Activated CD8-positive, alpha-beta T cell treated with anti-CD3 and anti-CD28 coated beads, Interleukin-2, amount 10 ng/mL, durations not matched to agents 7 days and 5 days (primary cell): ENCODE measurements at regions not wholly inside any gene's neighbourhood (a gene's known extent, or its start where the extent isn't known, plus 50 kb on each side); places are given as distances from the start of the nearest gene placed in this dataset.

Experiments
- ATAC-seq: fragments of 150-1000 bp; cut with Tn5 transposase; one replicate; pipeline ENCODE4 v1.10.0; 2021; ENCODE audit warnings: moderate library complexity
- CTCF ChIA-PET: fragments of 350-600 bp; sonication (Branson Sonifier 250); formaldehyde crosslinking; loops from one replicate; lab custom pipeline; 2021; ENCODE audit warnings: antibody characterized with exemption; lab: Charles Lee
- POLR2A ChIA-PET: fragments of 350-600 bp; sonication (Branson Sonifier 250); formaldehyde crosslinking; loops from one replicate; lab custom pipeline; 2021; ENCODE audit warnings: antibody characterized with exemption; lab: Charles Lee
- DNase-seq: peaks from one replicate; pipeline ENCODE4 v3.0.0-alpha.2; 2020
- H3K27ac Mint-ChIP-seq: one replicate; pipeline ENCODE4 v1.8.0; 2021; ENCODE audit warnings: mild to moderate bottlenecking, mixed read lengths
- H3K27me3 Mint-ChIP-seq: one replicate; pipeline ENCODE4 v1.8.0; 2021; ENCODE audit warnings: low read depth, mixed read lengths
- H3K36me3 Mint-ChIP-seq: one replicate; pipeline ENCODE4 v1.8.0; 2021; ENCODE audit warnings: low read depth, mixed read lengths
- H3K4me1 Mint-ChIP-seq: one replicate; pipeline ENCODE4 v1.8.0; 2021; ENCODE audit warnings: low read depth, mixed read lengths
- H3K4me3 Mint-ChIP-seq: one replicate; pipeline ENCODE4 v1.8.0; 2021; ENCODE audit warnings: mild to moderate bottlenecking, mixed read lengths
- H3K9me3 Mint-ChIP-seq: one replicate; pipeline ENCODE4 v1.8.0; 2022; ENCODE audit warnings: mixed read lengths; ENCODE audit not compliant: insufficient read depth

DNA sequence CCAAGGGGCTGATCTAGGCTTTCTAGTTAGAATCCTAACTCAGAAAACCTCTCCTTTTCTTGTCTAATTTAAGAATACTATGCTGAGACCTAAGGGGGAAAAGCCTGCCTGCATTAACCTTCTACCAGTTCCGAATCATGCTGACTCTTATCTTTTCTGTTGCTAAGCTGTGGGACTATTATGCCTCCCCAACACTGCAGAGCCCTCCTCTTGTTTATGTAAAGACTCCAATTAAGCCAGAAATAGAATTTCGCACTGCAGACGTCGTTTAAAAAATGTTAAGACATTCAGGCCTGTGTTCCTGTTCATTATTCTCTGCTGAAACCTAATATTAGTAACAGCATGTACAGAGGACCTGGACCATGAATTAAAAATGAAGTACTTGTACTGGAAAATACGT, 310.6 kb upstream of the ATP11B start:
- no peak overlapping the region for H3K4me3 Mint-ChIP-seq

DNA sequence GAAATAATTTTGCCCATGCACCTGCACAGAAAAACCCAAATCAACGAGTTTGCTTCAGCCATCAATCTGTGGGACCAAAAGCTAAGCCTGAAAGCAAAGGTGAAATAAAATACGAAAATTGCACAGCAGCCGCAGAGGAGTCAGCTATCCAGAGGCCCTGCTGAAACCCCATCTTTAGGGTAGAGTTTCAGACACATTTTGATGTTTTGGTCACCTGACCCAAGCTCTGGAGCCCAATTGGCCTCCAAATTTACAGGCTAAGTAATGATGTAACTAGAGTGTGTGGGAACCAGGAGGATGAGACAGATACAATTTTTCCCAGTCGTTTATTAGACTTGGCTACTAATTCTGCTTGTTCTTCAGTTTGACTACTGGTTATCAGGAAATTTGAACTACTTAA, 308.6 kb upstream of the ATP11B start:
- Mint-ChIP-seq H3K9me3 (no peaks in the 10 kb centered on the region), H3K27ac (no peak overlapping the region), H3K4me3 (no peak overlapping the region), H3K27me3 (no peaks in the 10 kb centered on the region), H3K4me1 (no peaks in the 10 kb centered on the region), H3K36me3 (no peaks in the 10 kb centered on the region)
- ATAC-seq (no peak), DNase-seq (no peak)
- ChIA-PET CTCF (no interaction called here), POLR2A (no interaction called here)

More for the DNA sequence above, 310.6 kb upstream of the ATP11B start:
- H3K27me3 Mint-ChIP-seq = no peaks in the 10 kb centered on the region
- H3K27ac Mint-ChIP-seq = no peak overlapping the region
- ChIA-PET POLR2A (no interaction called here), CTCF (no interaction called here)
- H3K4me1 Mint-ChIP-seq = no peaks in the 10 kb centered on the region
- no peak for ATAC-seq
- DNase-seq = no peak
- H3K9me3 Mint-ChIP-seq = no peaks in the 10 kb centered on the region
- H3K36me3 Mint-ChIP-seq = no peaks in the 10 kb centered on the region

DNA sequence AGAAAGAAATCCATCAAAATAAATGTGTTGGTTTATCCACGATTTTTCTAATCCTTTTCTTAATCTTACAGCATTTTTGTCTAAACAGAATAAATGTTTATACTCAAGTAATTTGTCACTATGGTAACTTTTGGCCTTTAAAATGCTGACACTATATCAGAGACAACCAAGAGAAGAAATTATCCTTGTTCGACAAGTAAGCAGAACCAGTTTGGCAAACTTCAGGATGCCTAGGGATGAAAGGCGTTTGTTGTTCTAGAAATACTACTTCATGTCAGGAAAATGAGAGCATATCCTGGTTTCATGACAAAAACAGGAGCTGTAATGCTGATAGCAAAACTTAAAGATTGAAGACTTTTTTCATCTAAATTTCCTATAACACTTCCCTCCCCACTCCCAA, 308.0 kb upstream of the ATP11B start:
- no peaks in the 10 kb centered on the region for H3K9me3 Mint-ChIP-seq
- no peak overlapping the region for H3K4me3 Mint-ChIP-seq
- ATAC-seq (no peak), DNase-seq (no peak)
- H3K27me3 Mint-ChIP-seq = no peaks in the 10 kb centered on the region
- H3K36me3 Mint-ChIP-seq = no peaks in the 10 kb centered on the region
- POLR2A ChIA-PET = no interaction called here
- no peaks in the 10 kb centered on the region for H3K4me1 Mint-ChIP-seq
- no peak overlapping the region for H3K27ac Mint-ChIP-seq
- CTCF ChIA-PET = no interaction called here

DNA sequence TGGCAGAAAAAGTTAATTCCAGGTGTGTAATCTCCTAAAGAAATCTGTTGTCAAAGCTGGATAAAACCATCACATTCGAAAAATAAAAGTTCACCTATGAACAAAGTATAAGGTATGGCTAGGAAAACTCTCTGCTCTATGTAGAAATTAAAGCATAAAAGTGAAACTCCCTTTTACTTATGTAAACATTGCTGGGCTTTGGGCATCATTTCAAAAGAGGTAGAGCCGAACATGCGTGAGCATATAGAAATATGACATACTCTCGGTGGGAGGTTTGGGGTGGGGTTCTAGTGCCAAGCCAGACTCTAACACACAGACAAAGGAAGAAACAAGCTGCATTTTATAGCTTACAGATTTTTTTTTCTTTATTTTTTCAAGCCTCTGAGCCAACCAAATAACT, 306.8 kb upstream of the ATP11B start:
- DNase-seq = no peak
- Mint-ChIP-seq H3K27me3 (no peaks in the 10 kb centered on the region), H3K27ac (no peak overlapping the region), H3K9me3 (no peaks in the 10 kb centered on the region), H3K4me1 (no peaks in the 10 kb centered on the region), H3K36me3 (no peaks in the 10 kb centered on the region), H3K4me3 (no peak overlapping the region)
- no peak for ATAC-seq
- ChIA-PET CTCF (no interaction called here), POLR2A (no interaction called here)

DNA sequence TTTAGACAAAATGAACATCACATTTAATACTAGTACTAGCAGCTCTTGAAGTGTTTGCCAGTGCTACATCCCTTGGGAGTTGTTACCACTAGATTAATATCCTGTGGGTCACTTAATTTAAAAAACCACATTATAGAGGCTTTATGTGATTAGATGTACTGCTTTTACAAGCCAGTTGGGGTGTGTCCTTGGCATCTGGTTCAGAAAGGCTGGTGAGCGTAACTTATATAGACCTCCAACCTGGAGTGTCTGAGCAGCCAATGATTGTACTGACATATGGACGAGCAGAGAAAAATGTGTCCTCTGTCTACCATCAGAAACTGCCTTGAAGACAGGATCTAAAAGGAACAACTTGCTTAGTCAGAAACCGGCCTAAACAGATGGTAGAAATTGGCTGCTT, 306.2 kb upstream of the ATP11B start:
- H3K4me1 Mint-ChIP-seq = no peaks in the 10 kb centered on the region
- H3K27me3 Mint-ChIP-seq = no peaks in the 10 kb centered on the region
- no peak for ATAC-seq
- no peaks in the 10 kb centered on the region for H3K36me3 Mint-ChIP-seq
- H3K9me3 Mint-ChIP-seq = no peaks in the 10 kb centered on the region
- CTCF ChIA-PET = no interaction called here
- H3K4me3 Mint-ChIP-seq = no peak overlapping the region
- POLR2A ChIA-PET = no interaction called here
- DNase-seq = no peak
- H3K27ac Mint-ChIP-seq = no peak overlapping the region

DNA sequence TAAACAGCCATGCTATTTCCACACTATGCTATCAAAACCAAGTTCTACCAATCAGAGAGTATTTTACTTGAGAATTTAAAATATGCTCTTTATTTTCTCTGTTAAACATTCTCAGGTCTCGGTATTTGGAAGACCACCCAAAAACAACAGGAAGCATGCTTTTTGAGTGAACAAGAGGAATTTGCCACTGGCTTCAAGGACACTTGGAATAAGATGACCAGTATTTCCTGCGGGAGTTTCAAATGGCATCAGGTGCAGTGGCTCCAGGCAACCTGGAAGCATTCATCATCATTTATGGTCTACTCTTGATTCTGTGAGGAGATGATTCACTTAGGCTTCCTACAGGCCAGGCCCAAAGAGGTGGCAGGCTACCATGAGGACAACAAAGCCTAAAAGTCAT, 305.7 kb upstream of the ATP11B start:
- H3K9me3 Mint-ChIP-seq = no peaks in the 10 kb centered on the region
- POLR2A ChIA-PET = no interaction called here
- no peaks in the 10 kb centered on the region for H3K36me3 Mint-ChIP-seq
- H3K27ac Mint-ChIP-seq = no peak overlapping the region
- CTCF ChIA-PET = no interaction called here
- DNase-seq (no peak), ATAC-seq (no peak)
- H3K27me3 Mint-ChIP-seq = no peaks in the 10 kb centered on the region
- H3K4me3 Mint-ChIP-seq = no peak overlapping the region
- H3K4me1 Mint-ChIP-seq = no peaks in the 10 kb centered on the region

DNA sequence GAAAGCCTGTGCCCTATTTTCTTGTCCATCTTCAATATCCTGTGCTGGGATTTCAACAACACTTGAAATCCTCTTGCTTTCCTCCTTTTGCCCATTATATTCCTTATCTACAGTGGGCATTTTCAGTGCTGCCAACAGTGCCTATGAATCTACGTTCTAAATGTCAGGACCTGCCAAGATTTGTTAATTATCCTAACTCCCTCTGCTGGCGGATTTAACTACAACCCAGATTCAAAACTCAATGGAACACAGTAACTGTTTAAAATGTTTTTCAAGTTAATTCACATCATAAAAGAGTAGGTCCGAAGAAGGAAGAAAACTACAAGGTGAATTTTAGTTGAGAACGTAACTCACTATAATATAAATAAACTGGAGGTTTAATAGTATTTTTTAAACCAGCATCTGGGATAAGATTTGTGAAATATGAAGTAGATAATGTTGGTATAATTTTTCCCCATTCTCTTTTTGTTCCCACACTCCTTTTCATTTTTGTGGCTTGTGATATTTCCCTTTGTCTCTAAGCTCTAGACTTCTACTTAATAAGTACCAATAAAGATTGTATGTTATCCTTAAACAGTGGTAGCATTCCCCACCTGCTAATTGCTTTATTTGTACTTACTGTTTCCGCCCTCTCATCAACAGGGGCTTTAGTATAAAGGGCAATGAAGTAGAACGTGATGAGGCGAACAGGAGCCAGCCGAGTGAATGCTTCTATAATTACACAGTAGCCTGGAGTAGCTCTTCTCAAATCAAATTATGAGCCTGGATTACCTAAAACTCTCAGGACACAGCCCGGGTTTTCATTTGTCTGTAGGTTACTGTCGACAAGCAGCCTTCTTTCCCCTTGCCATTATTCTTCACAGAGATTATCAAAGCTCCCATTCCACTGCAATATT, 302.5 kb upstream of the ATP11B start:
- DNase-seq (no peak), ATAC-seq (no peak)
- POLR2A ChIA-PET = no interaction called here
- Mint-ChIP-seq H3K27me3 (no peaks in the 10 kb centered on the region), H3K27ac (no peak overlapping the region), H3K36me3 (no peaks in the 10 kb centered on the region), H3K9me3 (no peaks in the 10 kb centered on the region), H3K4me1 (no peaks in the 10 kb centered on the region), H3K4me3 (no peak overlapping the region)
- CTCF ChIA-PET = interaction anchor here (1.2 to 1.5 kb wide), 2 partner anchors 25 to 192 kb away, joined by 4 read pairs; no protein-coding TSS in a partner anchor

DNA sequence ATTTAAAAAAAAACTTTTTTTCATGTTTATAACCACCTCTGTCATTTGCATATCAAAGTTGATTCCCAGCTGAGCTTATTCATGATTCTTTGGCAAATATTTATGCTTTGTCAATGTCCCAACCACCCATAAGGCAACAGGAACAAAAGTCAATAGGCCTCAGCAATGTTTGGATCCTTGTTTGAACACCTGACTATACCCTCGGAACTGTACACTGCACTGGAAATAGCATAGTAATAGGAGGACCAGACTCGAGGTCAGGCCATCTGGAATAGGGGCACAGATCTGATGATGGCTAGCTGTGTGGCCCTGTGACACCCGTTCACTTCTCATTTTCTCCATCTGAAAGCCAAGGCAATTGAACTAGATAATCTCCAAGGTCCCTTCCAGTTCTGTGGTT, 301.7 kb upstream of the ATP11B start:
- Mint-ChIP-seq H3K27ac (no peak overlapping the region), H3K36me3 (no peaks in the 10 kb centered on the region), H3K4me1 (no peaks in the 10 kb centered on the region), H3K27me3 (no peaks in the 10 kb centered on the region), H3K9me3 (no peaks in the 10 kb centered on the region), H3K4me3 (no peak overlapping the region)
- CTCF ChIA-PET = interaction anchor here (1.2 to 1.5 kb wide), 2 partner anchors 26 to 191 kb away, joined by 4 read pairs; no protein-coding TSS in a partner anchor
- no peak for DNase-seq
- POLR2A ChIA-PET = no interaction called here
- ATAC-seq = no peak

DNA sequence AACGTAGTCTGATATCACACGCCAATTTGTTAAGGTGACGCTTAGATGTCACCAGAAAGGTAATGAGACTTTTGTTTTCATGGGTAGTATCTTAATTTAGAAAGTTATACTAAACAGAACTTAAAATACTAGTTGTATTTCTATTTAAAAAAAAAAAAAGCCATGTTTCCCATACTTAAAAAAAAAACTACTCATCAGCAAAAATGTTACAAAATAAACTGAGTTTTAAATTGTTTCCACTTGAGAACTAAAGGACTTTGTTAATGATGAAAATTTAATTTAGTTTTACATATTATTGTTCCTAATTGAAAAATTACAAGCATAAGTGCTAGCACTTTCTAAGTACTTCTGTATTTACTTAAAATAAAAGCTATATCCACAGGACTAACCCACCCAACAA, 300.8 kb upstream of the ATP11B start:
- ATAC-seq (no peak), DNase-seq (no peak)
- CTCF ChIA-PET = no interaction called here
- POLR2A ChIA-PET = no interaction called here
- no peaks in the 10 kb centered on the region for H3K36me3 Mint-ChIP-seq
- H3K27ac Mint-ChIP-seq = no peak overlapping the region
- H3K27me3 Mint-ChIP-seq = no peaks in the 10 kb centered on the region
- H3K9me3 Mint-ChIP-seq = no peaks in the 10 kb centered on the region
- no peaks in the 10 kb centered on the region for H3K4me1 Mint-ChIP-seq
- H3K4me3 Mint-ChIP-seq = no peak overlapping the region

DNA sequence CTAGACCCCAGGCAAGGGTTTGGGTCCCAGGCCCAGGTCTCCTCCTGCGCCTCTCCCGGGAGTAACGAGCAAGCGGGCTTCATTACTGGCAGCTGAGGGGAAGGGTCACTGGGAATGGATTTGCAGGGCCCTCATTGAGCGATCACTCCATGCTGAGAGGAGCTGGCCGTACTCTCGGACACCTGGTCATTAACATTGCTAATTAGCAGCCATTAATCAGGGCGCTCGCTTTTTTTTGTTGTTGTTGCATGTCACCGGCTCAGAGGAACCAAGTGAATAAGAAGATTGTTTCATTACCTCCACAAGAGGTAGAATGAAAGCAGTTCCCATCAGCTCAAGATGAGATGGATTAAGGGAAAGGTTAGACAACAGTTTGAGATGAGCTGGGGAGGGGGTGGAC, 293.0 kb upstream of the ATP11B start:
- ChIA-PET POLR2A (no interaction called here), CTCF (no interaction called here)
- H3K27ac Mint-ChIP-seq = no peak overlapping the region
- H3K36me3 Mint-ChIP-seq = no peaks in the 10 kb centered on the region
- no peaks in the 10 kb centered on the region for H3K4me1 Mint-ChIP-seq
- no peaks in the 10 kb centered on the region for H3K27me3 Mint-ChIP-seq
- H3K9me3 Mint-ChIP-seq = no peaks in the 10 kb centered on the region
- ATAC-seq (no peak), DNase-seq (no peak)
- no peak overlapping the region for H3K4me3 Mint-ChIP-seq

DNA sequence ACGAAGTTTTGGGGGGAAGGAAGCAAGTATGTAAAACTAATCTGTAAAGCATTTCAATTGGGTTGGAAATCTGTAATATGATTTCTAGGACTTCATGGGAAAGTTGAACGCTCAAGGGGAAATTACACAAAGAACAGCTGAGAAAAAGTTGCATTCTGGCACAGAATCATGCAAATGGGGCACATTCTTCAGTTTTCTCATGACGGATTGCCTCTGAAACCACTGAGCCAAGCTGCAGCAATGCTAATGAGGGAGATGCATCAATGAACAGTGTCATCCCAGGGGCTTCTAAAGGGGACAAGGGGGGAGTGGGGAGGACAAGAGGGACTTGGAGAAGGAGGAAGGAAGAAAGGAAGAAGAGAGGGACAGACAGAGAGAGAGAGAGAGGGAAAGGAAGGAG, 291.4 kb upstream of the ATP11B start:
- no peak for DNase-seq
- ChIA-PET CTCF (no interaction called here), POLR2A (no interaction called here)
- Mint-ChIP-seq H3K4me1 (no peaks in the 10 kb centered on the region), H3K9me3 (no peaks in the 10 kb centered on the region), H3K27me3 (no peaks in the 10 kb centered on the region), H3K4me3 (no peak overlapping the region), H3K36me3 (no peaks in the 10 kb centered on the region), H3K27ac (no peak overlapping the region)
- ATAC-seq = no peak

DNA sequence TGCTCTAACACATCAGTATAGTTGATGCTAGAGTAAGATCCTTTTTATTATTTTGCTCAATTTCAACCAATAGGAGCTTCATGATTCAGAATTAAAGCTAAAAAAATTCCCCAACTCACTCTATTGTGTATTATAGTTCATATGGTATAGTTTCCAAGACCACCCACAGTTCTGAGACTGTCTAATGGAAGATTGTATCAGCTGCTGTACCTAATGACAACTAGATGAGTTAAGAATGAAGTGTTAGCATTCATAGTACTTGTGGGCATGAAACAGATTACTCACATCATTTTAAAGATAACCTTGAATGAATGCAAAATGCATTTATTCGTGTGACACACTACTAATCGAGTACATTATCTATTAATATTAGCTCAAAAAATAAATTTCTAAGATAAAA, 289.9 kb upstream of the ATP11B start:
- Mint-ChIP-seq H3K27me3 (no peaks in the 10 kb centered on the region), H3K36me3 (no peaks in the 10 kb centered on the region), H3K4me1 (no peaks in the 10 kb centered on the region), H3K4me3 (no peak overlapping the region), H3K27ac (no peak overlapping the region), H3K9me3 (no peaks in the 10 kb centered on the region)
- POLR2A ChIA-PET = no interaction called here
- DNase-seq (no peak), ATAC-seq (no peak)
- CTCF ChIA-PET = no interaction called here
